Muscle layer of duodenum (tissue), 2 donors: ENCODE measurements at regions not wholly inside any gene's neighbourhood (a gene's known extent, or its start where the extent isn't known, plus 50 kb on each side); places are given as distances from the start of the nearest gene placed in this dataset.

Experiments used
- H3K27ac ChIP-seq: one replicate; pipeline ENCODE4 v1.7.0; 2013; ENCODE audit warnings: mild to moderate bottlenecking, low read length
- H3K27me3 ChIP-seq: one replicate; pipeline ENCODE4 v1.7.0; 2013; ENCODE audit warnings: low read depth, mild to moderate bottlenecking, control low read depth, low read length
- H3K36me3 ChIP-seq, 2 donors: one replicate each; pipeline ENCODE4 v1.7.0; 2013; ENCODE audit warnings: low read length in 2 of 2, control low read depth in 1 of 2, mild to moderate bottlenecking in 1 of 2; ENCODE audit not compliant: insufficient read depth in 2 of 2, control insufficient read depth in 1 of 2
- H3K4me1 ChIP-seq, 2 donors: one replicate each; pipeline ENCODE4 v1.7.0; 2013; ENCODE audit warnings: low read length in 2 of 2, mild to moderate bottlenecking in 2 of 2, control low read depth in 1 of 2, moderate library complexity in 1 of 2; ENCODE audit not compliant: insufficient read depth in 2 of 2, control insufficient read depth in 1 of 2
- H3K4me3 ChIP-seq, 2 donors: one replicate each; pipeline ENCODE4 v1.7.0; 2013; ENCODE audit warnings: low read length in 2 of 2, low read depth in 1 of 2, mild to moderate bottlenecking in 1 of 2
- H3K9me3 ChIP-seq, 2 donors: one replicate each; pipeline ENCODE4 v1.7.0; 2013; ENCODE audit warnings: low read length in 2 of 2, control low read depth in 1 of 2, mild to moderate bottlenecking in 1 of 2; ENCODE audit not compliant: control insufficient read depth in 1 of 2
- donor health status: healthy.

GRCh38 chr2:51859260-51859659 is 827.3 kb upstream of the NRXN1 start:
- Histone ChIP-seq H3K27ac (no peak overlapping the region), H3K36me3 (no peaks in the 10 kb centered on the region), H3K4me1 (no peaks in the 10 kb centered on the region), H3K4me3 (no peak overlapping the region), H3K27me3 (no peaks in the 10 kb centered on the region), H3K9me3 (no peaks in the 10 kb centered on the region)

- H3K4me1 ChIP-seq, result no peaks in the 10 kb centered on the region
- no peak overlapping the region for H3K27ac ChIP-seq
- no peaks in the 10 kb centered on the region for H3K9me3 ChIP-seq
- no peak overlapping the region for H3K4me3 ChIP-seq
- no peaks in the 10 kb centered on the region for H3K27me3 ChIP-seq
- H3K36me3 ChIP-seq, result no peaks in the 10 kb centered on the region
Observed at GRCh38 chr2:51855683-51856082, 823.8 kb upstream of the NRXN1 start.

- H3K4me3 ChIP-seq, result no peak overlapping the region
- no peaks in the 10 kb centered on the region for H3K4me1 ChIP-seq
- H3K27ac ChIP-seq, result no peak overlapping the region
- H3K9me3 ChIP-seq, result peaks cover 0 to 3% of the 10 kb centered on the region in 2 donors
- no peaks in the 10 kb centered on the region for H3K27me3 ChIP-seq
- H3K36me3 ChIP-seq, result no peaks in the 10 kb centered on the region
Observed at GRCh38 chr2:51846796-51847195, 814.9 kb upstream of the NRXN1 start.

GRCh38 chr2:51846018-51846417 is 814.1 kb upstream of the NRXN1 start:
- Histone ChIP-seq H3K36me3 (no peaks in the 10 kb centered on the region), H3K27ac (no peak overlapping the region), H3K4me3 (no peak overlapping the region), H3K9me3 (peaks cover 0 to 3% of the 10 kb centered on the region in 2 donors), H3K4me1 (no peaks in the 10 kb centered on the region), H3K27me3 (no peaks in the 10 kb centered on the region)

GRCh38 chr2:51844596-51844995 is 812.7 kb upstream of the NRXN1 start:
- no peaks in the 10 kb centered on the region for H3K36me3 ChIP-seq

GRCh38 chr2:51829477-51829876 is 797.5 kb upstream of the NRXN1 start:
- H3K4me3 ChIP-seq, result no peak overlapping the region
- no peaks in the 10 kb centered on the region for H3K9me3 ChIP-seq
- H3K27me3 ChIP-seq, result no peaks in the 10 kb centered on the region
- no peaks in the 10 kb centered on the region for H3K4me1 ChIP-seq
- H3K27ac ChIP-seq, result no peak overlapping the region
- no peaks in the 10 kb centered on the region for H3K36me3 ChIP-seq

More at GRCh38 chr2:51844596-51844995, 812.7 kb upstream of the NRXN1 start:
- Histone ChIP-seq H3K9me3 (peaks cover 0 to 3% of the 10 kb centered on the region in 2 donors), H3K4me1 (no peaks in the 10 kb centered on the region), H3K27me3 (no peaks in the 10 kb centered on the region), H3K27ac (no peak overlapping the region), H3K4me3 (no peak overlapping the region)

GRCh38 chr2:51825823-51826222 is 793.9 kb upstream of the NRXN1 start:
- no peak overlapping the region for H3K4me3 ChIP-seq
- no peaks in the 10 kb centered on the region for H3K4me1 ChIP-seq
- H3K36me3 ChIP-seq, result no peaks in the 10 kb centered on the region
- H3K27me3 ChIP-seq, result no peaks in the 10 kb centered on the region
- H3K27ac ChIP-seq, result no peak overlapping the region
- no peaks in the 10 kb centered on the region for H3K9me3 ChIP-seq

GRCh38 chr2:51813247-51813646 is 781.3 kb upstream of the NRXN1 start:
- Histone ChIP-seq H3K27me3 (no peaks in the 10 kb centered on the region), H3K4me1 (no peaks in the 10 kb centered on the region), H3K9me3 (no peaks in the 10 kb centered on the region), H3K36me3 (no peaks in the 10 kb centered on the region), H3K4me3 (no peak overlapping the region), H3K27ac (no peak overlapping the region)

GRCh38 chr2:51812138-51812866 is 780.4 kb upstream of the NRXN1 start:
- Histone ChIP-seq H3K9me3 (no peaks in the 10 kb centered on the region), H3K36me3 (no peaks in the 10 kb centered on the region), H3K4me3 (no peak overlapping the region), H3K27me3 (no peaks in the 10 kb centered on the region), H3K4me1 (no peaks in the 10 kb centered on the region), H3K27ac (no peak overlapping the region)

- Histone ChIP-seq H3K4me3 (no peak overlapping the region), H3K4me1 (no peaks in the 10 kb centered on the region), H3K27ac (no peak overlapping the region), H3K9me3 (no peaks in the 10 kb centered on the region), H3K27me3 (no peaks in the 10 kb centered on the region), H3K36me3 (no peaks in the 10 kb centered on the region)
Observed at GRCh38 chr2:51810197-51810596, 778.3 kb upstream of the NRXN1 start.

- Histone ChIP-seq H3K4me3 (no peak overlapping the region), H3K27ac (no peak overlapping the region), H3K27me3 (no peaks in the 10 kb centered on the region), H3K36me3 (no peaks in the 10 kb centered on the region), H3K4me1 (no peaks in the 10 kb centered on the region), H3K9me3 (no peaks in the 10 kb centered on the region)
Observed at GRCh38 chr2:51807229-51807628, 775.3 kb upstream of the NRXN1 start.

- H3K4me3 ChIP-seq, result no peak overlapping the region
- peaks cover 4 to 6% of the 10 kb centered on the region in 2 donors for H3K9me3 ChIP-seq
- H3K27me3 ChIP-seq, result no peaks in the 10 kb centered on the region
- no peaks in the 10 kb centered on the region for H3K36me3 ChIP-seq
- no peak overlapping the region for H3K27ac ChIP-seq
- no peaks in the 10 kb centered on the region for H3K4me1 ChIP-seq
Observed at GRCh38 chr2:51795248-51795888, 763.4 kb upstream of the NRXN1 start.
